ENCODE measurements at regions not wholly inside any gene's neighbourhood (a gene's known extent, or its start where the extent isn't known, plus 50 kb on each side); places are given as distances from the start of the nearest gene placed in this dataset.

- TF ChIP-seq CTCF (conservative IDR thresholded peaks at IDR 0.05 in 1 of 2, IDR thresholded peaks at IDR 0.05 in 1 of 2; ENCODE audit: low read depth in 1 of 2, low read length in 2 of 2) (no peak), EZH2 (IDR thresholded peaks at IDR 0.05; ENCODE audit: low read length, missing control alignments) (no peak)
Observed at GRCh38 chr2:129469389-129469788, 510.1 kb upstream of the RAB6C start.
